Uterus (tissue), 2 donors: ENCODE measurements at regions not wholly inside any gene's neighbourhood (a gene's known extent, or its start where the extent isn't known, plus 50 kb on each side); places are given as distances from the start of the nearest gene placed in this dataset.

ENCODE experiments used
- POLR2A ChIP-seq, 2 donors: fragments of 450-650 bp; IDR thresholded peaks; one replicate each; pipeline ENCODE4 v1.6.1; 2016; ENCODE audit warnings: antibody characterized with exemption in 2 of 2, mild to moderate bottlenecking in 1 of 2, moderate library complexity in 1 of 2
- TF ChIP-seq, protein P1 (sequence below), 4 experiments: fragments of 200-600 bp in 2 of 4; fragments of 450-650 bp in 2 of 4; sonication (generic) in 2 of 4; IDR thresholded peaks; one replicate each; pipeline ENCODE4 v1.5.1; 2016 to 2019; ENCODE audit warnings: antibody characterized with exemption in 4 of 4, mild to moderate bottlenecking in 2 of 4, moderate library complexity in 1 of 4

DNA sequence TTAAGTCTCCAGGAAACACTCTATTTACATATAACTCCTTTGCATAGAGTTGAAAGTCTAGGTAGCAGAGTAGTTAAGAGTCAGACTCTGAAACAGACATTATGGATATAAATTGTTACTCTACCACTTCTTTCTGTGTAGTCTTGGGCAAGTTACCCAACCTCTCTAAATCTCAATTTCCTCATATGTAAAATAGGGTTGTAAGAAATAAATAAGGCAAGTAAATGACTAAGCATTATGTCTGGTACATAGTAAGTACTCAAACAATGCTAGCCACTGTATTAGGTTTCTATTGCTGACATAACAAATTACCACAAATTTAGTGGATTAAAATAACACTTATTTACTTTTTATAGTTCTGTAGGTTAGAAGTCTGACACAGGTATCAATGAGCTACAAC, 394.1 kb downstream of the PRDM5 start:
- TF ChIP-seq, protein P1, sequence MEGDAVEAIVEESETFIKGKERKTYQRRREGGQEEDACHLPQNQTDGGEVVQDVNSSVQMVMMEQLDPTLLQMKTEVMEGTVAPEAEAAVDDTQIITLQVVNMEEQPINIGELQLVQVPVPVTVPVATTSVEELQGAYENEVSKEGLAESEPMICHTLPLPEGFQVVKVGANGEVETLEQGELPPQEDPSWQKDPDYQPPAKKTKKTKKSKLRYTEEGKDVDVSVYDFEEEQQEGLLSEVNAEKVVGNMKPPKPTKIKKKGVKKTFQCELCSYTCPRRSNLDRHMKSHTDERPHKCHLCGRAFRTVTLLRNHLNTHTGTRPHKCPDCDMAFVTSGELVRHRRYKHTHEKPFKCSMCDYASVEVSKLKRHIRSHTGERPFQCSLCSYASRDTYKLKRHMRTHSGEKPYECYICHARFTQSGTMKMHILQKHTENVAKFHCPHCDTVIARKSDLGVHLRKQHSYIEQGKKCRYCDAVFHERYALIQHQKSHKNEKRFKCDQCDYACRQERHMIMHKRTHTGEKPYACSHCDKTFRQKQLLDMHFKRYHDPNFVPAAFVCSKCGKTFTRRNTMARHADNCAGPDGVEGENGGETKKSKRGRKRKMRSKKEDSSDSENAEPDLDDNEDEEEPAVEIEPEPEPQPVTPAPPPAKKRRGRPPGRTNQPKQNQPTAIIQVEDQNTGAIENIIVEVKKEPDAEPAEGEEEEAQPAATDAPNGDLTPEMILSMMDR (IDR thresholded peaks at IDR 0.05): no peak
- no peak for TF ChIP-seq POLR2A (IDR thresholded peaks at IDR 0.05)
